Lower leg skin (tissue), 3 donors: ENCODE measurements at regions not wholly inside any gene's neighbourhood (a gene's known extent, or its start where the extent isn't known, plus 50 kb on each side); places are given as distances from the start of the nearest gene placed in this dataset.

Source experiments
- POLR2A ChIP-seq, 2 donors: fragments of 450-650 bp; IDR thresholded peaks; one replicate each; pipeline ENCODE4 v1.6.1; 2016 to 2017; ENCODE audit warnings: antibody characterized with exemption in 2 of 2, mild to moderate bottlenecking in 1 of 2, moderate library complexity in 1 of 2
- TF ChIP-seq, protein P1 (sequence below), 3 donors: fragments of 450-650 bp; IDR thresholded peaks; one replicate each; pipeline ENCODE4 v1.5.1; 2016; ENCODE audit warnings: antibody characterized with exemption in 3 of 3, mild to moderate bottlenecking in 3 of 3, moderate library complexity in 2 of 3

DNA sequence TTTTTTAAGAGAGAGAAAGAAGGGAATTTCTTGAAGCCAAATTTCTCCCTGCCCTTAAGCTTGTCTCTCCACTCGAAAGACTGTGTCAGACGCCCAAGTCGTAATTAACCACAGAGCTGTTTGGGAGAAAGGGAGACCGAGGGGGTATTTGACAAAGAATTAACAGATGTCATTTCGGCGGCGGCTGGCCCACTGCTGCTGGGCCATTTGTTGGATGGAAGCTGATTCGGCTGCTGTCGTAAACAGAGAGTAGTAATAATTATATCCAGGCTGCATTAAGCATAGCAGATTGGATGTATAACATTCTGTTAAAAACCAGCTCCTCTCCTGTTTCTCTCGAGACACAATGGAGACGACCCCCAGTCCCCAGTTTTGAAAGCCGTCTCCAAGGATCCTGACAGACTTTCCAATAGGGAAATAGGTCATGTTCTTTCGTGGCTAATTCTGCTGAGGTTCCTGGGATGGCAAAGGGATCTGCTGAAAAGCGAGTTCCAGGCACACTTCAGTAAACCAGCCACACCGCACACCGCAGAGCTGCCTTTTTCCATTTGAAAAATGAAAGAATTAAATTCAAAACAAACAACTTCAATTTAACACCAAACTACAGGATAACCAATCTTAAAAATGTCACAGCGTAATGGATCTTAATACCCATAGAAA, 71.5 kb downstream of the KCTD15 start:
- TF ChIP-seq, protein P1, sequence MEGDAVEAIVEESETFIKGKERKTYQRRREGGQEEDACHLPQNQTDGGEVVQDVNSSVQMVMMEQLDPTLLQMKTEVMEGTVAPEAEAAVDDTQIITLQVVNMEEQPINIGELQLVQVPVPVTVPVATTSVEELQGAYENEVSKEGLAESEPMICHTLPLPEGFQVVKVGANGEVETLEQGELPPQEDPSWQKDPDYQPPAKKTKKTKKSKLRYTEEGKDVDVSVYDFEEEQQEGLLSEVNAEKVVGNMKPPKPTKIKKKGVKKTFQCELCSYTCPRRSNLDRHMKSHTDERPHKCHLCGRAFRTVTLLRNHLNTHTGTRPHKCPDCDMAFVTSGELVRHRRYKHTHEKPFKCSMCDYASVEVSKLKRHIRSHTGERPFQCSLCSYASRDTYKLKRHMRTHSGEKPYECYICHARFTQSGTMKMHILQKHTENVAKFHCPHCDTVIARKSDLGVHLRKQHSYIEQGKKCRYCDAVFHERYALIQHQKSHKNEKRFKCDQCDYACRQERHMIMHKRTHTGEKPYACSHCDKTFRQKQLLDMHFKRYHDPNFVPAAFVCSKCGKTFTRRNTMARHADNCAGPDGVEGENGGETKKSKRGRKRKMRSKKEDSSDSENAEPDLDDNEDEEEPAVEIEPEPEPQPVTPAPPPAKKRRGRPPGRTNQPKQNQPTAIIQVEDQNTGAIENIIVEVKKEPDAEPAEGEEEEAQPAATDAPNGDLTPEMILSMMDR (IDR thresholded peaks at IDR 0.05): no peak
- no peak for TF ChIP-seq POLR2A (IDR thresholded peaks at IDR 0.05)
